ENCODE measurements at regions not wholly inside any gene's neighbourhood (a gene's known extent, or its start where the extent isn't known, plus 50 kb on each side); places are given as distances from the start of the nearest gene placed in this dataset.

- TF ChIP-seq, protein P1, sequence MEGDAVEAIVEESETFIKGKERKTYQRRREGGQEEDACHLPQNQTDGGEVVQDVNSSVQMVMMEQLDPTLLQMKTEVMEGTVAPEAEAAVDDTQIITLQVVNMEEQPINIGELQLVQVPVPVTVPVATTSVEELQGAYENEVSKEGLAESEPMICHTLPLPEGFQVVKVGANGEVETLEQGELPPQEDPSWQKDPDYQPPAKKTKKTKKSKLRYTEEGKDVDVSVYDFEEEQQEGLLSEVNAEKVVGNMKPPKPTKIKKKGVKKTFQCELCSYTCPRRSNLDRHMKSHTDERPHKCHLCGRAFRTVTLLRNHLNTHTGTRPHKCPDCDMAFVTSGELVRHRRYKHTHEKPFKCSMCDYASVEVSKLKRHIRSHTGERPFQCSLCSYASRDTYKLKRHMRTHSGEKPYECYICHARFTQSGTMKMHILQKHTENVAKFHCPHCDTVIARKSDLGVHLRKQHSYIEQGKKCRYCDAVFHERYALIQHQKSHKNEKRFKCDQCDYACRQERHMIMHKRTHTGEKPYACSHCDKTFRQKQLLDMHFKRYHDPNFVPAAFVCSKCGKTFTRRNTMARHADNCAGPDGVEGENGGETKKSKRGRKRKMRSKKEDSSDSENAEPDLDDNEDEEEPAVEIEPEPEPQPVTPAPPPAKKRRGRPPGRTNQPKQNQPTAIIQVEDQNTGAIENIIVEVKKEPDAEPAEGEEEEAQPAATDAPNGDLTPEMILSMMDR (IDR thresholded peaks at IDR 0.05 in 4 of 5, conservative IDR thresholded peaks at IDR 0.05 in 1 of 5) = no peak
- TF ChIP-seq POLR2A (IDR thresholded peaks at IDR 0.05) = no peak
Measured at GRCh38 chr2:158878003-158878402, 82.9 kb downstream of the DAPL1 start.

Data from gastrocnemius medialis (tissue), 4 donors.